CD4-positive, alpha-beta memory T cell (primary cell): ENCODE measurements at regions not wholly inside any gene's neighbourhood (a gene's known extent, or its start where the extent isn't known, plus 50 kb on each side); places are given as distances from the start of the nearest gene placed in this dataset.

Experiments used
- CTCF ChIA-PET: fragments of 350-600 bp; sonication (Branson Sonifier 250); formaldehyde crosslinking; loops from one replicate; lab custom pipeline; 2021; ENCODE audit warnings: inconsistent platforms; ENCODE audit not compliant: partially characterized antibody; lab: Charles Lee
- POLR2A ChIA-PET: fragments of 350-600 bp; sonication (Branson Sonifier 250); formaldehyde crosslinking; loops from one replicate; lab custom pipeline; 2021; ENCODE audit not compliant: partially characterized antibody; lab: Charles Lee
- DNase-seq, 5 donors: peaks; one replicate each; pipeline versions ENCODE4 v3.0.0 to v3.0.0-alpha.2; 2020 to 2022; ENCODE audit warnings: mixed read lengths in 1 of 5
- H3K27ac ChIP-seq: one replicate; pipeline ENCODE4 v1.7.0; 2013; ENCODE audit warnings: low read depth, low read length
- H3K27me3 ChIP-seq: 2 replicates; pipeline ENCODE4 v1.7.0; 2013; ENCODE audit warnings: mild to moderate bottlenecking, low read length, moderate library complexity; ENCODE audit not compliant: insufficient read depth
- H3K36me3 ChIP-seq: 2 replicates; pipeline ENCODE4 v1.7.0; 2013; ENCODE audit warnings: mild to moderate bottlenecking, low read length, moderate library complexity; ENCODE audit not compliant: insufficient read depth
- H3K4me1 ChIP-seq: 2 replicates; pipeline ENCODE4 v1.7.0; 2013; ENCODE audit warnings: mild to moderate bottlenecking, low read length, moderate library complexity; ENCODE audit not compliant: insufficient read depth
- H3K4me3 ChIP-seq, 2 donors: one replicate each; pipeline ENCODE4 v1.7.0; 2013; ENCODE audit warnings: low read length in 2 of 2, mild to moderate bottlenecking in 1 of 2
- H3K9me3 ChIP-seq, 2 donors: one replicate each; pipeline ENCODE4 v1.7.0; 2013; ENCODE audit warnings: low read length in 2 of 2, control low read depth in 1 of 2; ENCODE audit not compliant: control insufficient read depth in 1 of 2
- H3K27ac Mint-ChIP-seq, 7 donors: one replicate each; pipeline ENCODE4 v1.8.0; 2020 to 2021; ENCODE audit warnings: mixed read lengths in 7 of 7, mild to moderate bottlenecking in 6 of 7, inconsistent platforms in 3 of 7, moderate library complexity in 3 of 7
- H3K27me3 Mint-ChIP-seq, 2 donors: one replicate each; pipeline ENCODE4 v1.8.0; 2020 to 2021; ENCODE audit warnings: mixed read lengths in 2 of 2
- H3K36me3 Mint-ChIP-seq, 2 donors: one replicate each; pipeline ENCODE4 v1.8.0; 2020 to 2021; ENCODE audit warnings: mixed read lengths in 2 of 2, inconsistent platforms in 1 of 2, mild to moderate bottlenecking in 1 of 2
- H3K4me1 Mint-ChIP-seq, 4 donors: one replicate each; pipeline ENCODE4 v1.8.0; 2020 to 2021; ENCODE audit warnings: mixed read lengths in 4 of 4, mild to moderate bottlenecking in 1 of 4
- H3K4me3 Mint-ChIP-seq, 8 donors: one replicate each; pipeline ENCODE4 v1.8.0; 2020 to 2021; ENCODE audit warnings: mixed read lengths in 8 of 8, mild to moderate bottlenecking in 7 of 8, moderate library complexity in 6 of 8, inconsistent platforms in 3 of 8
- H3K9me3 Mint-ChIP-seq, 8 donors: one replicate each; pipeline ENCODE4 v1.8.0; 2020 to 2021; ENCODE audit warnings: mixed read lengths in 8 of 8, mild to moderate bottlenecking in 5 of 8, inconsistent platforms in 3 of 8, moderate library complexity in 1 of 8
- intact Hi-C: fragments of 100-400 bp; cut with micrococcal nuclease; formaldehyde crosslinking; loops from one replicate; pipeline ENCODE4 v1.15.1; 2023

GRCh38 chr20:4574356-4574690, 111.9 kb upstream of the PRNP start:
- H3K4me1 ChIP-seq = no peaks in the 10 kb centered on the region
- no peaks in the 10 kb centered on the region for H3K9me3 ChIP-seq
- DNase-seq = no peak
- H3K27ac Mint-ChIP-seq = no peak overlapping the region
- peaks cover 36 to 62% of the 10 kb centered on the region in 2 donors for H3K27me3 Mint-ChIP-seq
- H3K4me1 Mint-ChIP-seq = no peaks in the 10 kb centered on the region
- no peak overlapping the region for H3K4me3 ChIP-seq
- H3K27me3 ChIP-seq = peaks cover 10% of the 10 kb centered on the region
- CTCF ChIA-PET = no interaction called here
- POLR2A ChIA-PET = no interaction called here
- H3K36me3 ChIP-seq = no peaks in the 10 kb centered on the region
- H3K36me3 Mint-ChIP-seq = no peaks in the 10 kb centered on the region
- peaks cover 0 to 3% (median 0%) of the 10 kb centered on the region in 8 donors for H3K9me3 Mint-ChIP-seq
- no peak overlapping the region for H3K27ac ChIP-seq
- no peak overlapping the region for H3K4me3 Mint-ChIP-seq
- intact Hi-C loops = no loop called here

DNA sequence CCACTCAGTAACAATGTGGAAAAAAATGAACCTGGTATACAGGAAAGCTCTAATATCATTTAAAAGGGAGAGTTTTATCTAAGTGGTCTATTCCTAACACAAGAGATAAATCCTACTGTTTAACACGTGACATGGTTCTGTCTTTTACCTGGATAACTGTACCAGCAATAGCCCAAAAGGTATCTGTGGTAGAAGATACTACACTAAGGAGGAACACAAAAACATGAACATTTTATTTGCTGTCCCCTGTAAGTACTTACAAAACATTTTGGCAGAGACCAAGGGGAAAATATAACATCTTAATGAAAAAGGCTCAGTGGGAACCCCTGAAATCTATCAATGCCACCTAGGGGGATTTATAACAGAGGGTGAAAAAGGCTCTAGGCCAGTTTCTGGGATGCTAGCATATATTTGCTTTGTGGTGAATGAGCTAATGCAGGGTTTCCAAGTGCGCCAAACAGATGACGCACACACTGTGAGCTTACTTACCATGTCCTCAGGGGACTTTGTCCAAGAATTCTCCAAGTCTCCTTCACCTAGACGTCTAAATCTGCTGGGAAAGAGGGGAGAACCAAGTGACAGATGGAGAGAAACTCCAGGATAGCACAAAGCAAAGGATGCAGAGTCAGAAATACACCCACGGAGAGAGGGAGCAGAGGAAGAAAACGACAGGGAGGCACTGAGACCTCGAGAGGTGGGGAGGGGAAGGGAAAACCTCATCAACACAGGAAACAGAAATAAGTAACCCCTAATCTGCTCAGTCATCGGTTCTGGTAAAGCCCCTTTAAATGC, 112.5 kb upstream of the PRNP start:
- no peaks in the 10 kb centered on the region for H3K9me3 ChIP-seq
- H3K27me3 Mint-ChIP-seq = peaks cover 37 to 61% of the 10 kb centered on the region in 2 donors
- no peak overlapping the region for H3K4me3 Mint-ChIP-seq
- H3K4me1 Mint-ChIP-seq = no peaks in the 10 kb centered on the region
- H3K36me3 Mint-ChIP-seq = no peaks in the 10 kb centered on the region
- H3K27me3 ChIP-seq = peaks cover 9% of the 10 kb centered on the region
- no peak overlapping the region for H3K4me3 ChIP-seq
- no peak for DNase-seq
- POLR2A ChIA-PET = no interaction called here
- no peaks in the 10 kb centered on the region for H3K36me3 ChIP-seq
- CTCF ChIA-PET = no interaction called here
- H3K27ac ChIP-seq = no peak overlapping the region
- no peak overlapping the region for H3K27ac Mint-ChIP-seq
- no peaks in the 10 kb centered on the region for H3K4me1 ChIP-seq
- intact Hi-C loops = no loop called here
- peaks cover 0 to 3% (median 0%) of the 10 kb centered on the region in 8 donors for H3K9me3 Mint-ChIP-seq

GRCh38 chr20:4571759-4572531, 114.3 kb upstream of the PRNP start:
- H3K36me3 Mint-ChIP-seq = no peaks in the 10 kb centered on the region
- H3K27me3 Mint-ChIP-seq = peaks cover 26 to 54% of the 10 kb centered on the region in 2 donors
- ChIA-PET CTCF (no interaction called here), POLR2A (no interaction called here)
- no peak overlapping the region for H3K27ac Mint-ChIP-seq
- H3K4me3 ChIP-seq = no peak overlapping the region
- H3K36me3 ChIP-seq = no peaks in the 10 kb centered on the region
- H3K27me3 ChIP-seq = peaks cover 5% of the 10 kb centered on the region
- no peak overlapping the region for H3K4me3 Mint-ChIP-seq
- no peak for DNase-seq
- H3K9me3 Mint-ChIP-seq = peaks cover 0 to 3% (median 0%) of the 10 kb centered on the region in 8 donors
- no peak overlapping the region for H3K27ac ChIP-seq
- intact Hi-C loops = no loop called here
- H3K4me1 Mint-ChIP-seq = no peaks in the 10 kb centered on the region
- H3K4me1 ChIP-seq = no peaks in the 10 kb centered on the region
- no peaks in the 10 kb centered on the region for H3K9me3 ChIP-seq

- Mint-ChIP-seq H3K27ac (no peak overlapping the region), H3K9me3 (peaks cover 0 to 4% (median 0%) of the 10 kb centered on the region in 8 donors), H3K36me3 (no peaks in the 10 kb centered on the region), H3K27me3 (peaks cover 15 to 40% of the 10 kb centered on the region in 2 donors), H3K4me3 (no peak overlapping the region), H3K4me1 (no peaks in the 10 kb centered on the region)
- Histone ChIP-seq H3K27ac (no peak overlapping the region), H3K9me3 (no peaks in the 10 kb centered on the region), H3K4me1 (no peaks in the 10 kb centered on the region), H3K4me3 (no peak overlapping the region), H3K27me3 (peaks cover 5% of the 10 kb centered on the region), H3K36me3 (no peaks in the 10 kb centered on the region)
- no peak for DNase-seq
- intact Hi-C loops = no loop called here
- ChIA-PET POLR2A (no interaction called here), CTCF (no interaction called here)
These were observed 116.4 kb upstream of the PRNP start for GRCh38 chr20:4569865-4570264.

DNA sequence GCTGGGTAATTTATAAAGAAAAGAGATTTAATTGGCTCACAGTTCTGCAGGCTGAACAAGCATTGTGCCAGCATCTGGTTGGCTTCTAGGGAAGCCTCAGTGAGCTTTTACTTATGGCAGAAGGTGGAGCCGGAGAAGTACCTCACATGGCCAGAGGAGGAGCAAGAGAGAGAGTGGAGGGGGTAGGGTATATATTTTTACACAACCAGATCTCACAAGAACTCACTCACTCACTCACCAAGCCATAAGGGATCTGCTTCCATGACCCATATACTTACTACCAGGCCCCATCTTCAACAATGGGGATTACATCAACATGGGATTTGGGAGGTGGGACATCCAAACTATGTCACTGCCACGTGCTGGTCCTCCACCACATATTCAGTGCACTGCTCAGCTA, 117.2 kb upstream of the PRNP start:
- ChIA-PET POLR2A (no interaction called here), CTCF (no interaction called here)
- H3K4me1 ChIP-seq = no peaks in the 10 kb centered on the region
- H3K27ac Mint-ChIP-seq = no peak overlapping the region
- no peak overlapping the region for H3K4me3 ChIP-seq
- H3K4me1 Mint-ChIP-seq = no peaks in the 10 kb centered on the region
- no peaks in the 10 kb centered on the region for H3K36me3 ChIP-seq
- no peaks in the 10 kb centered on the region for H3K36me3 Mint-ChIP-seq
- H3K9me3 Mint-ChIP-seq = peaks cover 0 to 5% (median 4%) of the 10 kb centered on the region in 8 donors
- H3K4me3 Mint-ChIP-seq = no peak overlapping the region
- H3K27ac ChIP-seq = no peak overlapping the region
- H3K27me3 Mint-ChIP-seq = peaks cover 18 to 45% of the 10 kb centered on the region in 2 donors
- peaks cover 2% of the 10 kb centered on the region for H3K27me3 ChIP-seq
- intact Hi-C loops = no loop called here
- no peaks in the 10 kb centered on the region for H3K9me3 ChIP-seq
- no peak for DNase-seq

- Histone ChIP-seq H3K4me3 (no peak overlapping the region), H3K36me3 (no peaks in the 10 kb centered on the region), H3K27me3 (no peaks in the 10 kb centered on the region), H3K4me1 (no peaks in the 10 kb centered on the region), H3K9me3 (no peaks in the 10 kb centered on the region), H3K27ac (no peak overlapping the region)
- Mint-ChIP-seq H3K4me3 (no peak overlapping the region), H3K27me3 (peaks cover 22 to 46% of the 10 kb centered on the region in 2 donors), H3K4me1 (no peaks in the 10 kb centered on the region), H3K27ac (no peak overlapping the region), H3K9me3 (peaks cover 0 to 11% (median 5%) of the 10 kb centered on the region in 8 donors), H3K36me3 (no peaks in the 10 kb centered on the region)
- POLR2A ChIA-PET = no interaction called here
- intact Hi-C loops = no loop called here
- CTCF ChIA-PET = no interaction called here
- no peak for DNase-seq
These were observed 117.8 kb upstream of the PRNP start for GRCh38 chr20:4568361-4568959.

GRCh38 chr20:4567170-4567569, 119.1 kb upstream of the PRNP start:
- CTCF ChIA-PET = interaction anchor here (1.3 kb wide), 1 partner anchor 11 kb away, joined by 4 read pairs; no protein-coding TSS in a partner anchor
- no peaks in the 10 kb centered on the region for H3K9me3 ChIP-seq
- POLR2A ChIA-PET = no interaction called here
- Mint-ChIP-seq H3K27me3 (peaks cover 19 to 38% of the 10 kb centered on the region in 2 donors), H3K9me3 (peaks cover 0 to 11% (median 5%) of the 10 kb centered on the region in 8 donors), H3K4me3 (no peak overlapping the region), H3K4me1 (no peaks in the 10 kb centered on the region), H3K36me3 (no peaks in the 10 kb centered on the region), H3K27ac (no peak overlapping the region)
- H3K27ac ChIP-seq = no peak overlapping the region
- no peaks in the 10 kb centered on the region for H3K4me1 ChIP-seq
- H3K36me3 ChIP-seq = no peaks in the 10 kb centered on the region
- intact Hi-C loops = no loop called here
- DNase-seq = no peak
- no peak overlapping the region for H3K4me3 ChIP-seq
- no peaks in the 10 kb centered on the region for H3K27me3 ChIP-seq
